ENCODE measurements at regions not wholly inside any gene's neighbourhood (a gene's known extent, or its start where the extent isn't known, plus 50 kb on each side); places are given as distances from the start of the nearest gene placed in this dataset.

- TF ChIP-seq EZH2phosphoT487 (IDR thresholded peaks at IDR 0.05; ENCODE audit: borderline replicate concordance, low read length): no peak
- TF ChIP-seq CTCF (IDR thresholded peaks at IDR 0.05; ENCODE audit: low read depth, low read length, poor library complexity, severe bottlenecking): no peak
- Histone ChIP-seq H3K9me3 (ENCODE audit: control insufficient read depth, insufficient read depth, low read length) (no peaks in the 10 kb centered on the region), H3K27ac (ENCODE audit: low read depth, low read length) (no peak overlapping the region), H3K36me3 (ENCODE audit: control insufficient read depth, low read length) (no peaks in the 10 kb centered on the region), H3K4me3 (ENCODE audit: low read length) (no peak overlapping the region), H3K4me1 (ENCODE audit: control insufficient read depth, low read length) (no peaks in the 10 kb centered on the region), H3F3A (ENCODE audit: control insufficient read depth, insufficient read depth) (no peaks in the 10 kb centered on the region), H3K9me2 (replicated peaks; ENCODE audit: control insufficient read depth, low read length) (no peaks in the 10 kb centered on the region), H3K79me2 (ENCODE audit: control insufficient read depth, low read length) (no peaks in the 10 kb centered on the region), H3K27me3 (ENCODE audit: control insufficient read depth, low read length) (no peaks in the 10 kb centered on the region), H4K20me1 (ENCODE audit: control insufficient read depth, insufficient read depth, low read depth, low read length) (no peaks in the 10 kb centered on the region), H3K4me2 (ENCODE audit: low read length) (no peak overlapping the region)
Observed at GRCh38 chr1:184888505-184888904, 85.8 kb downstream of the NIBAN1 start.

GRCh38 chr1:184882957-184883815, 91.1 kb downstream of the NIBAN1 start:
- no peaks in the 10 kb centered on the region for H3K4me1 ChIP-seq (ENCODE audit: control insufficient read depth, low read length)
- H3K9me2 ChIP-seq (replicated peaks; ENCODE audit: control insufficient read depth, low read length): no peaks in the 10 kb centered on the region
- no peaks in the 10 kb centered on the region for H3K27me3 ChIP-seq (ENCODE audit: control insufficient read depth, low read length)
- no peak overlapping the region for H3K4me2 ChIP-seq (ENCODE audit: low read length)
- no peak overlapping the region for H3K27ac ChIP-seq (ENCODE audit: low read depth, low read length)
- no peaks in the 10 kb centered on the region for H3F3A ChIP-seq (ENCODE audit: control insufficient read depth, insufficient read depth)
- no peak overlapping the region for H3K4me3 ChIP-seq (ENCODE audit: low read length)
- TF ChIP-seq CTCF (IDR thresholded peaks at IDR 0.05; ENCODE audit: low read depth, low read length, poor library complexity, severe bottlenecking) (no peak), EZH2phosphoT487 (IDR thresholded peaks at IDR 0.05; ENCODE audit: borderline replicate concordance, low read length) (no peak)
- no peaks in the 10 kb centered on the region for H3K36me3 ChIP-seq (ENCODE audit: control insufficient read depth, low read length)
- H4K20me1 ChIP-seq (ENCODE audit: control insufficient read depth, insufficient read depth, low read depth, low read length): no peaks in the 10 kb centered on the region
- H3K79me2 ChIP-seq (ENCODE audit: control insufficient read depth, low read length): no peaks in the 10 kb centered on the region
- no peaks in the 10 kb centered on the region for H3K9me3 ChIP-seq (ENCODE audit: control insufficient read depth, insufficient read depth, low read length)

- H3K4me2 ChIP-seq (ENCODE audit: low read length): no peak overlapping the region
- H3K4me1 ChIP-seq (ENCODE audit: control insufficient read depth, low read length): no peaks in the 10 kb centered on the region
- no peak overlapping the region for H3K4me3 ChIP-seq (ENCODE audit: low read length)
- no peaks in the 10 kb centered on the region for H3K9me2 ChIP-seq (replicated peaks; ENCODE audit: control insufficient read depth, low read length)
- H3K9me3 ChIP-seq (ENCODE audit: control insufficient read depth, insufficient read depth, low read length): no peaks in the 10 kb centered on the region
- TF ChIP-seq CTCF (IDR thresholded peaks at IDR 0.05; ENCODE audit: low read depth, low read length, poor library complexity, severe bottlenecking): no peak
- TF ChIP-seq EZH2phosphoT487 (IDR thresholded peaks at IDR 0.05; ENCODE audit: borderline replicate concordance, low read length): no peak
- H3K27ac ChIP-seq (ENCODE audit: low read depth, low read length): no peak overlapping the region
- H3K79me2 ChIP-seq (ENCODE audit: control insufficient read depth, low read length): no peaks in the 10 kb centered on the region
- no peaks in the 10 kb centered on the region for H3K36me3 ChIP-seq (ENCODE audit: control insufficient read depth, low read length)
- H3K27me3 ChIP-seq (ENCODE audit: control insufficient read depth, low read length): no peaks in the 10 kb centered on the region
- H3F3A ChIP-seq (ENCODE audit: control insufficient read depth, insufficient read depth): no peaks in the 10 kb centered on the region
- no peaks in the 10 kb centered on the region for H4K20me1 ChIP-seq (ENCODE audit: control insufficient read depth, insufficient read depth, low read depth, low read length)
Observed at GRCh38 chr1:184881941-184882913, 92.1 kb downstream of the NIBAN1 start.

Data from DOHH2 (cell line).